ENCODE measurements at regions not wholly inside any gene's neighbourhood (a gene's known extent, or its start where the extent isn't known, plus 50 kb on each side); places are given as distances from the start of the nearest gene placed in this dataset.
"Not testable (repeated sequence)": the region's sequence is repeated elsewhere in the genome, so short reads cannot be mapped to it uniquely, and the experiment has no call there.

- no peak overlapping the region for H3K4me3 ChIP-seq (ENCODE audit: low read length in 2 of 2)
- H2BK120ac ChIP-seq (ENCODE audit: low read depth, low read length) = no peak overlapping the region
- no peak overlapping the region for H3K18ac ChIP-seq (ENCODE audit: low read length)
- WGBS, 2 donors (ENCODE audit: extremely low coverage in 2 of 2, insufficient read length in 2 of 2, insufficient replicate concordance in 1 of 2) = no CpG with 5 or more reads among the region's 2 CpGs
- H2BK5ac ChIP-seq (ENCODE audit: low read length) = no peak overlapping the region
- H3K9me3 ChIP-seq (replicated peaks in 1 of 2; ENCODE audit: control insufficient read depth in 2 of 2, insufficient read depth in 1 of 2, low read depth in 1 of 2, low read length in 2 of 2) = peaks cover 0 to 8% of the 10 kb centered on the region in 2 donors
- no peak overlapping the region for H2AK5ac ChIP-seq (ENCODE audit: low read depth, low read length)
- no peak overlapping the region for H3K27ac ChIP-seq (replicated peaks; ENCODE audit: low read length)
- no peak overlapping the region for H2BK12ac ChIP-seq (ENCODE audit: low read length)
- no peak overlapping the region for H3K4me2 ChIP-seq (ENCODE audit: insufficient read depth, low read length, poor library complexity, severe bottlenecking)
- no peaks in the 10 kb centered on the region for H3K27me3 ChIP-seq (ENCODE audit: control insufficient read depth in 3 of 3, insufficient read depth in 3 of 3, low read depth in 1 of 3, low read length in 3 of 3)
- H3K4ac ChIP-seq (ENCODE audit: low read length) = no peak overlapping the region
- H3K79me1 ChIP-seq (ENCODE audit: low read depth, low read length) = no peaks in the 10 kb centered on the region
- peak overlapping the region; percentile 76 for H2AFZ ChIP-seq (ENCODE audit: low read length)
- H3K36me3 ChIP-seq (replicated peaks in 1 of 2; ENCODE audit: control insufficient read depth in 2 of 2, insufficient read depth in 2 of 2, low read length in 2 of 2) = no peaks in the 10 kb centered on the region
- H3K9ac ChIP-seq (ENCODE audit: low read depth, low read length, poor library complexity) = no peak overlapping the region
- no peak overlapping the region for H4K91ac ChIP-seq (ENCODE audit: low read depth, low read length, poor library complexity)
- no peak overlapping the region for H2BK15ac ChIP-seq (ENCODE audit: low read length)
- H3K23ac ChIP-seq (ENCODE audit: low read depth, low read length, poor library complexity) = no peak overlapping the region
- DNase-seq (ENCODE audit: low spot score) = no peak
- H3K14ac ChIP-seq (ENCODE audit: low read length) = no peak overlapping the region
- peaks cover 0 to 6% of the 10 kb centered on the region in 2 donors for H3K4me1 ChIP-seq (ENCODE audit: control insufficient read depth in 2 of 2, insufficient read depth in 1 of 2, low read depth in 1 of 2, low read length in 2 of 2)
- H4K8ac ChIP-seq (ENCODE audit: low read depth, low read length) = no peak overlapping the region
These were observed 431.7 kb downstream of the SLITRK1 start for GRCh38 chr13:83450591-83450990.

- Histone ChIP-seq H4K8ac (ENCODE audit: low read depth, low read length) (no peak overlapping the region), H3K9ac (ENCODE audit: low read depth, low read length, poor library complexity) (no peak overlapping the region), H2BK12ac (ENCODE audit: low read length) (no peak overlapping the region), H3K18ac (ENCODE audit: low read length) (no peak overlapping the region), H3K4me3 (ENCODE audit: low read length in 2 of 2) (no peak overlapping the region), H3K27me3 (ENCODE audit: control insufficient read depth in 3 of 3, insufficient read depth in 3 of 3, low read depth in 1 of 3, low read length in 3 of 3) (no peaks in the 10 kb centered on the region), H4K91ac (ENCODE audit: low read depth, low read length, poor library complexity) (no peak overlapping the region), H2BK15ac (ENCODE audit: low read length) (no peak overlapping the region), H3K9me3 (replicated peaks in 1 of 2; ENCODE audit: control insufficient read depth in 2 of 2, insufficient read depth in 1 of 2, low read depth in 1 of 2, low read length in 2 of 2) (peaks cover 0 to 8% of the 10 kb centered on the region in 2 donors), H3K79me1 (ENCODE audit: low read depth, low read length) (no peaks in the 10 kb centered on the region), H3K4me1 (ENCODE audit: control insufficient read depth in 2 of 2, insufficient read depth in 1 of 2, low read depth in 1 of 2, low read length in 2 of 2) (peaks cover 0 to 6% of the 10 kb centered on the region in 2 donors), H3K14ac (ENCODE audit: low read length) (no peak overlapping the region), H3K23ac (ENCODE audit: low read depth, low read length, poor library complexity) (no peak overlapping the region), H3K4ac (ENCODE audit: low read length) (no peak overlapping the region), H2BK5ac (ENCODE audit: low read length) (no peak overlapping the region), H3K4me2 (ENCODE audit: insufficient read depth, low read length, poor library complexity, severe bottlenecking) (no peak overlapping the region), H2AFZ (ENCODE audit: low read length) (peak overlapping the region; percentile 76), H2AK5ac (ENCODE audit: low read depth, low read length) (no peak overlapping the region), H2BK120ac (ENCODE audit: low read depth, low read length) (no peak overlapping the region), H3K36me3 (replicated peaks in 1 of 2; ENCODE audit: control insufficient read depth in 2 of 2, insufficient read depth in 2 of 2, low read length in 2 of 2) (no peaks in the 10 kb centered on the region), H3K27ac (replicated peaks; ENCODE audit: low read length) (peak overlapping the region; percentile 46)
- no CpG with 5 or more reads among the region's 3 CpGs for WGBS, 2 donors (ENCODE audit: extremely low coverage in 2 of 2, insufficient read length in 2 of 2, insufficient replicate concordance in 1 of 2)
- DNase-seq (ENCODE audit: low spot score) = no peak
These were observed 432.4 kb downstream of the SLITRK1 start for GRCh38 chr13:83449668-83450395.

GRCh38 chr13:83440465-83440864 is 441.8 kb downstream of the SLITRK1 start:
- Histone ChIP-seq H2AFZ (ENCODE audit: low read length) (no peak overlapping the region), H3K27me3 (ENCODE audit: control insufficient read depth in 3 of 3, insufficient read depth in 3 of 3, low read depth in 1 of 3, low read length in 3 of 3) (no peaks in the 10 kb centered on the region), H2BK5ac (ENCODE audit: low read length) (no peak overlapping the region), H3K9me3 (replicated peaks in 1 of 2; ENCODE audit: control insufficient read depth in 2 of 2, insufficient read depth in 1 of 2, low read depth in 1 of 2, low read length in 2 of 2) (no peaks in the 10 kb centered on the region), H2AK5ac (ENCODE audit: low read depth, low read length) (no peak overlapping the region), H3K27ac (replicated peaks; ENCODE audit: low read length) (no peak overlapping the region), H3K14ac (ENCODE audit: low read length) (no peak overlapping the region), H4K91ac (ENCODE audit: low read depth, low read length, poor library complexity) (no peak overlapping the region), H3K18ac (ENCODE audit: low read length) (no peak overlapping the region), H3K4me3 (ENCODE audit: low read length in 2 of 2) (no peak overlapping the region), H3K4me1 (ENCODE audit: control insufficient read depth in 2 of 2, insufficient read depth in 1 of 2, low read depth in 1 of 2, low read length in 2 of 2) (no peaks in the 10 kb centered on the region), H3K36me3 (replicated peaks in 1 of 2; ENCODE audit: control insufficient read depth in 2 of 2, insufficient read depth in 2 of 2, low read length in 2 of 2) (no peaks in the 10 kb centered on the region), H3K79me1 (ENCODE audit: low read depth, low read length) (no peaks in the 10 kb centered on the region), H2BK15ac (ENCODE audit: low read length) (no peak overlapping the region), H3K9ac (ENCODE audit: low read depth, low read length, poor library complexity) (no peak overlapping the region), H4K8ac (ENCODE audit: low read depth, low read length) (no peak overlapping the region), H2BK12ac (ENCODE audit: low read length) (no peak overlapping the region), H3K4ac (ENCODE audit: low read length) (no peak overlapping the region), H3K4me2 (ENCODE audit: insufficient read depth, low read length, poor library complexity, severe bottlenecking) (no peak overlapping the region), H3K23ac (ENCODE audit: low read depth, low read length, poor library complexity) (no peak overlapping the region), H2BK120ac (ENCODE audit: low read depth, low read length) (no peak overlapping the region)
- no peak for DNase-seq (ENCODE audit: low spot score)
- no CpG with 5 or more reads among the region's 1 CpG for WGBS, 2 donors (ENCODE audit: extremely low coverage in 2 of 2, insufficient read length in 2 of 2, insufficient replicate concordance in 1 of 2)

- not testable (repeated sequence) for H3K36me3 ChIP-seq (replicated peaks in 1 of 2; ENCODE audit: control insufficient read depth in 2 of 2, insufficient read depth in 2 of 2, low read length in 2 of 2); H3K4ac ChIP-seq (ENCODE audit: low read length); H2BK120ac ChIP-seq (ENCODE audit: low read depth, low read length); H3K27ac ChIP-seq (replicated peaks; ENCODE audit: low read length); H4K91ac ChIP-seq (ENCODE audit: low read depth, low read length, poor library complexity); H2BK12ac ChIP-seq (ENCODE audit: low read length); H3K4me3 ChIP-seq (ENCODE audit: low read length in 2 of 2); H3K9me3 ChIP-seq (replicated peaks in 1 of 2; ENCODE audit: control insufficient read depth in 2 of 2, insufficient read depth in 1 of 2, low read depth in 1 of 2, low read length in 2 of 2); H3K4me1 ChIP-seq (ENCODE audit: control insufficient read depth in 2 of 2, insufficient read depth in 1 of 2, low read depth in 1 of 2, low read length in 2 of 2); H2BK5ac ChIP-seq (ENCODE audit: low read length); DNase-seq (ENCODE audit: low spot score); H3K79me1 ChIP-seq (ENCODE audit: low read depth, low read length); H3K23ac ChIP-seq (ENCODE audit: low read depth, low read length, poor library complexity); H3K9ac ChIP-seq (ENCODE audit: low read depth, low read length, poor library complexity); H3K4me2 ChIP-seq (ENCODE audit: insufficient read depth, low read length, poor library complexity, severe bottlenecking); H2BK15ac ChIP-seq (ENCODE audit: low read length); H2AK5ac ChIP-seq (ENCODE audit: low read depth, low read length); H2AFZ ChIP-seq (ENCODE audit: low read length); H4K8ac ChIP-seq (ENCODE audit: low read depth, low read length); H3K27me3 ChIP-seq (ENCODE audit: control insufficient read depth in 3 of 3, insufficient read depth in 3 of 3, low read depth in 1 of 3, low read length in 3 of 3)
- WGBS, 2 donors (ENCODE audit: extremely low coverage in 2 of 2, insufficient read length in 2 of 2, insufficient replicate concordance in 1 of 2) = no CpG with 5 or more reads among the region's 12 CpGs
- Histone ChIP-seq H3K18ac (ENCODE audit: low read length) (peak overlapping the region; percentile 57), H3K14ac (ENCODE audit: low read length) (peak overlapping the region; percentile 48)
These were observed 442.8 kb downstream of the SLITRK1 start for GRCh38 chr13:83439464-83439863.

Measured in neuronal stem cell (in vitro differentiated cells).